Right lobe of liver (tissue), 4 donors: ENCODE measurements at regions not wholly inside any gene's neighbourhood (a gene's known extent, or its start where the extent isn't known, plus 50 kb on each side); places are given as distances from the start of the nearest gene placed in this dataset.

Experiments
- POLR2A ChIP-seq: fragments of 450-650 bp; IDR thresholded peaks from one replicate; pipeline ENCODE4 v1.6.1; 2017; ENCODE audit warnings: antibody characterized with exemption, mild to moderate bottlenecking
- TF ChIP-seq, protein P1 (sequence below), 4 donors: fragments of 200-600 bp in 3 of 4; fragments of 450-650 bp in 1 of 4; IDR thresholded peaks; one replicate each; pipeline versions ENCODE4 v1.5.1 to v1.8.0; 2016 to 2022; ENCODE audit warnings: antibody characterized with exemption in 4 of 4, mild to moderate bottlenecking in 2 of 4
- donor health status: DM: no; HTN: no; CAD: no.
- donor health status: DM: no; HTN: no; CAD: no.
- donor health status: DM: no; HTN: yes; CAD: no.

DNA sequence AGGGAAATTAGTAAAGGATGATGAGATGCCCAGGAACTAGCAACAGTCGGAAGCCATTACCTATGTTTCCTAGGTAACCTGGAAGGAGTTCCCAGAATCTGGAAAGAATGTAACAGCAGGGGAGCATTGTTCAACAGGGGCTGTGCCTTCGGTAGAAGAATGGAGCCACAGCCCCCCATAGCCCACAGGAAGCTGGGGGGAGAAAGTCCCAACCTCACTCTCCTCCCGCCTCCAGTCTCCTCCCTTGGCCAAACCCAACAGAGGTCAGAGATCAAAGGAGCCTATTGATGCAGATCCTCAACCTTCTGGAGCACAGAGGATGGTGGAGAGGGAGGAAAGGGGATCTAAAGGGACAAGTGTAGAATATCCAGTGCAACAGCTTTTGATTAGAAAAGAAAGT lies 131.5 kb upstream of the SLC44A3 start:
- no peak for TF ChIP-seq POLR2A
- TF ChIP-seq, protein P1, sequence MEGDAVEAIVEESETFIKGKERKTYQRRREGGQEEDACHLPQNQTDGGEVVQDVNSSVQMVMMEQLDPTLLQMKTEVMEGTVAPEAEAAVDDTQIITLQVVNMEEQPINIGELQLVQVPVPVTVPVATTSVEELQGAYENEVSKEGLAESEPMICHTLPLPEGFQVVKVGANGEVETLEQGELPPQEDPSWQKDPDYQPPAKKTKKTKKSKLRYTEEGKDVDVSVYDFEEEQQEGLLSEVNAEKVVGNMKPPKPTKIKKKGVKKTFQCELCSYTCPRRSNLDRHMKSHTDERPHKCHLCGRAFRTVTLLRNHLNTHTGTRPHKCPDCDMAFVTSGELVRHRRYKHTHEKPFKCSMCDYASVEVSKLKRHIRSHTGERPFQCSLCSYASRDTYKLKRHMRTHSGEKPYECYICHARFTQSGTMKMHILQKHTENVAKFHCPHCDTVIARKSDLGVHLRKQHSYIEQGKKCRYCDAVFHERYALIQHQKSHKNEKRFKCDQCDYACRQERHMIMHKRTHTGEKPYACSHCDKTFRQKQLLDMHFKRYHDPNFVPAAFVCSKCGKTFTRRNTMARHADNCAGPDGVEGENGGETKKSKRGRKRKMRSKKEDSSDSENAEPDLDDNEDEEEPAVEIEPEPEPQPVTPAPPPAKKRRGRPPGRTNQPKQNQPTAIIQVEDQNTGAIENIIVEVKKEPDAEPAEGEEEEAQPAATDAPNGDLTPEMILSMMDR (IDR thresholded peaks at IDR 0.05): no peak
